GM18505 (cell line): ENCODE measurements at regions not wholly inside any gene's neighbourhood (a gene's known extent, or its start where the extent isn't known, plus 50 kb on each side); places are given as distances from the start of the nearest gene placed in this dataset.

Experiments used
- ATAC-seq: cut with Tn5 transposase; IDR thresholded peaks from one replicate; pipeline ENCODE4 v1.9.1; 2021; ENCODE audit not compliant: unreplicated experiment
- POLR2A ChIP-seq: IDR thresholded peaks from 4 replicates; pipeline ENCODE4 v1.6.1; 2011; ENCODE audit warnings: borderline replicate concordance; ENCODE audit not compliant: insufficient read depth, insufficient read length; ENCODE audit errors: extremely low read depth

- ATAC-seq = no peak
- TF ChIP-seq POLR2A = no peak
Observed at GRCh38 chr2:146041274-146041910, 1521.5 kb upstream of the ZEB2 start.

GRCh38 chr2:146040051-146040450, 1520.1 kb upstream of the ZEB2 start:
- no peak for ATAC-seq
- no peak for TF ChIP-seq POLR2A

GRCh38 chr2:146038014-146038413, 1518.1 kb upstream of the ZEB2 start:
- TF ChIP-seq POLR2A = no peak
- no peak for ATAC-seq

- no peak for TF ChIP-seq POLR2A
- ATAC-seq = no peak
Observed at GRCh38 chr2:146037334-146037870, 1517.5 kb upstream of the ZEB2 start.

GRCh38 chr2:146031158-146031557, 1511.2 kb upstream of the ZEB2 start:
- no peak for ATAC-seq
- TF ChIP-seq POLR2A = no peak

GRCh38 chr2:146027156-146027555, 1507.2 kb upstream of the ZEB2 start:
- TF ChIP-seq POLR2A = no peak
- no peak for ATAC-seq

GRCh38 chr2:146025519-146025918, 1505.6 kb upstream of the ZEB2 start:
- ATAC-seq = no peak
- TF ChIP-seq POLR2A = no peak

GRCh38 chr2:146024212-146024743, 1504.4 kb upstream of the ZEB2 start:
- no peak for TF ChIP-seq POLR2A
- ATAC-seq = no peak

- ATAC-seq = no peak
- no peak for TF ChIP-seq POLR2A
Observed at GRCh38 chr2:146004462-146004861, 1484.5 kb upstream of the ZEB2 start.

GRCh38 chr2:146003337-146003736, 1483.4 kb upstream of the ZEB2 start:
- no peak for ATAC-seq
- no peak for TF ChIP-seq POLR2A

GRCh38 chr2:145994910-145995309, 1475.0 kb upstream of the ZEB2 start:
- TF ChIP-seq POLR2A = no peak
- ATAC-seq = no peak

GRCh38 chr2:145992572-145992971, 1472.7 kb upstream of the ZEB2 start:
- no peak for TF ChIP-seq POLR2A
- ATAC-seq = no peak

GRCh38 chr2:145987793-145988192, 1467.9 kb upstream of the ZEB2 start:
- no peak for TF ChIP-seq POLR2A
- no peak for ATAC-seq

- no peak for ATAC-seq
- no peak for TF ChIP-seq POLR2A
Observed at GRCh38 chr2:145985517-145985916, 1465.6 kb upstream of the ZEB2 start.

- ATAC-seq = no peak
- TF ChIP-seq POLR2A = no peak
Observed at GRCh38 chr2:145984580-145984979, 1464.7 kb upstream of the ZEB2 start.

GRCh38 chr2:145980318-145980717, 1460.4 kb upstream of the ZEB2 start:
- TF ChIP-seq POLR2A = no peak
- ATAC-seq = no peak

- ATAC-seq = no peak
- TF ChIP-seq POLR2A = no peak
Observed at GRCh38 chr2:145975406-145975805, 1455.5 kb upstream of the ZEB2 start.
